ENCODE measurements at regions not wholly inside any gene's neighbourhood (a gene's known extent, or its start where the extent isn't known, plus 50 kb on each side); places are given as distances from the start of the nearest gene placed in this dataset.

DNA sequence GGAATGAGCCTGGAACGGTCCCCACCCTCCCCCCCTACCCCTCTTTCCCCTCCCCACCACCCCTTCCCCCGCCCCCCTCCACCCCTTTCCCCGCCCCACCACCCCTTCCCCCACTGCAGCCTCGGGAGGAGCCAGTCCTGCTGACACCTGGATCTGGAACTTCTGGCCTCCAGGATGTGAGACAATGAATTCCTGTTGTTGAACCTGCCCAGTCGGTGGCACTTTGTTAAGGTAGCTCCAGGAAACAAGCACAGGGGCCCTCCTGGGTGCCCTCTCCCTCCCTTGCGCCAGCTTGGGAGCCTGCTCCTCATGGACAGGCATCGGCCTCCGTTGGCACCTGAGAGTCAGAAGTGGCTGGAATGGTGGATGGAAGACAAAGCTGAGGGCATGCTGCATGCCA, 152.4 kb upstream of the FOXF1 start:
- TF ChIP-seq, protein P1, sequence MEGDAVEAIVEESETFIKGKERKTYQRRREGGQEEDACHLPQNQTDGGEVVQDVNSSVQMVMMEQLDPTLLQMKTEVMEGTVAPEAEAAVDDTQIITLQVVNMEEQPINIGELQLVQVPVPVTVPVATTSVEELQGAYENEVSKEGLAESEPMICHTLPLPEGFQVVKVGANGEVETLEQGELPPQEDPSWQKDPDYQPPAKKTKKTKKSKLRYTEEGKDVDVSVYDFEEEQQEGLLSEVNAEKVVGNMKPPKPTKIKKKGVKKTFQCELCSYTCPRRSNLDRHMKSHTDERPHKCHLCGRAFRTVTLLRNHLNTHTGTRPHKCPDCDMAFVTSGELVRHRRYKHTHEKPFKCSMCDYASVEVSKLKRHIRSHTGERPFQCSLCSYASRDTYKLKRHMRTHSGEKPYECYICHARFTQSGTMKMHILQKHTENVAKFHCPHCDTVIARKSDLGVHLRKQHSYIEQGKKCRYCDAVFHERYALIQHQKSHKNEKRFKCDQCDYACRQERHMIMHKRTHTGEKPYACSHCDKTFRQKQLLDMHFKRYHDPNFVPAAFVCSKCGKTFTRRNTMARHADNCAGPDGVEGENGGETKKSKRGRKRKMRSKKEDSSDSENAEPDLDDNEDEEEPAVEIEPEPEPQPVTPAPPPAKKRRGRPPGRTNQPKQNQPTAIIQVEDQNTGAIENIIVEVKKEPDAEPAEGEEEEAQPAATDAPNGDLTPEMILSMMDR (IDR thresholded peaks at IDR 0.05; ENCODE audit: extremely low read depth, missing control alignments), result no peak

DNA sequence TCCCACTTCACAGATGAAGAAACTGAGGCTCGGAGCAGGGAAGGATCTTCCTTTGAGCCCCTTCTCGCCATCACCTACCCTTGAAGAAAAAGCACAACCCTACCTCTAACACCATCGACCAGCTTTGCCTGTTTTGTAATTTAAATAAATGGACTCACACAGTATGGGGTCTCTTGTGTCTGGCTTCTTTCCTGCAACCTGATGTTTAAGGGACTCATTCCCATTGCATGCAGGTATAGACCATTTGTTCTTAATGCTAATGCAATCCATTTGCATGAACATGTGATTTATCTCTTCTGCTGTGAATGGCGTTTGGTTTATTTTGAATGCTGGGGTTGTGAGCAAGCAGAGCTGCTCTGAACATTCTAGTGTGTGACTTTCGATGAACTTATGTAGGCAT, 150.8 kb upstream of the FOXF1 start:
- TF ChIP-seq, protein P1 (IDR thresholded peaks at IDR 0.05; ENCODE audit: extremely low read depth, missing control alignments), result no peak
- DNase-seq (ENCODE audit: low spot score), result no peak

More for the DNA sequence above, 152.4 kb upstream of the FOXF1 start:
- DNase-seq (ENCODE audit: low spot score), result no peak

DNA sequence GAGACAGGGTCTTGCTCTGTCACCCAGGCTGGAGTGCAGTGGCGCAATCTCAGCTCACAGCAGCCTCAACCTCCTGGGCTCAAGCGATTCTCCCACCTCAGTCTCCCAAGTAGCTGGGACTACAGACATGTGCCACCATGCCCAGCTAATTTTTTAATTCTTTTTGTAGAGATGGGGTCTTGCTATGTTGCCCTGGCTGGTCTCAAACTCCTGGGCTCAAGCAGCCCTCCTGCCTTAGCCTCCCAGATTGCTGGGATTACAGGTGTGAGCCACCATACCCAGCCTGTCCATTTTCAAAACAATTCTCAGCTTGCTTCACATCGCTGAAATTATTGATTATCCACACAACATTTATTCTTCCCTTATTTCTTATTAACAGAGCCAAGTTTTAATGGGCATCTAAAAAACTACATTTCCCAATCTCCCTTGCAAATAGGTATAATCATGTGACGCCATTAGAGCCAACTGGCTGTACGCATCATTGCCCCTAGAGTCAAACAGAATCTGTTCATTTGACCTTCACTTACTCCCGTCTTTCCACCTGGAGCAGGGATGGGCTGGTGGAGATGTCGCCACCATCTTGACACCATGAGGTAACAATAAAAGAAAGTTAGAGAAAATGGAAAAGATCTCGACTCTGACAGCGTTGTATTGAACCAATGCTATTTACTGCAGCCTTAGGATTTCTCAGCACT, 148.0 kb upstream of the FOXF1 start:
- no peak for DNase-seq (ENCODE audit: low spot score)
- TF ChIP-seq, protein P1 (IDR thresholded peaks at IDR 0.05; ENCODE audit: extremely low read depth, missing control alignments), result no peak

DNA sequence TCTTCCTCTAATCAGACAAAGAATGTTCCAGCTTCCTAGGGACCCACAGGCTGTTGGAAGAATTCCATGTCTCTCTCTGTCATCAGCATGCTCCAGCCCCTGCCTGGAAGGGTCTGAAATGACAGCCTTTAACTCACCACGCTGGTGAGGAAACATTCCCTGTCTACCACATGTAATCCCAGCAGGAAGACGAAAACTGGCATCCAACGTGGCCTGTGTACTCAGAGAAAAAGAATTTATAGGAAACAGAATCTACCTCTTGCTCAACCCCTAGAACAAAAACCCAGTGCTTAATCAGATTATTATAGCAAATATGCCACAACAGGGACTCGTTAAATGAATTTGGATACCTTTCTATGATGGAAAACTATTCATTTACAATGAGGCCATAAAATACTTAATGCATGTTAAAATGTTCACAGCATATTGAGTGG, 147.3 kb upstream of the FOXF1 start:
- no peak for DNase-seq (ENCODE audit: low spot score)
- TF ChIP-seq, protein P1 (IDR thresholded peaks at IDR 0.05; ENCODE audit: extremely low read depth, missing control alignments), result no peak

DNA sequence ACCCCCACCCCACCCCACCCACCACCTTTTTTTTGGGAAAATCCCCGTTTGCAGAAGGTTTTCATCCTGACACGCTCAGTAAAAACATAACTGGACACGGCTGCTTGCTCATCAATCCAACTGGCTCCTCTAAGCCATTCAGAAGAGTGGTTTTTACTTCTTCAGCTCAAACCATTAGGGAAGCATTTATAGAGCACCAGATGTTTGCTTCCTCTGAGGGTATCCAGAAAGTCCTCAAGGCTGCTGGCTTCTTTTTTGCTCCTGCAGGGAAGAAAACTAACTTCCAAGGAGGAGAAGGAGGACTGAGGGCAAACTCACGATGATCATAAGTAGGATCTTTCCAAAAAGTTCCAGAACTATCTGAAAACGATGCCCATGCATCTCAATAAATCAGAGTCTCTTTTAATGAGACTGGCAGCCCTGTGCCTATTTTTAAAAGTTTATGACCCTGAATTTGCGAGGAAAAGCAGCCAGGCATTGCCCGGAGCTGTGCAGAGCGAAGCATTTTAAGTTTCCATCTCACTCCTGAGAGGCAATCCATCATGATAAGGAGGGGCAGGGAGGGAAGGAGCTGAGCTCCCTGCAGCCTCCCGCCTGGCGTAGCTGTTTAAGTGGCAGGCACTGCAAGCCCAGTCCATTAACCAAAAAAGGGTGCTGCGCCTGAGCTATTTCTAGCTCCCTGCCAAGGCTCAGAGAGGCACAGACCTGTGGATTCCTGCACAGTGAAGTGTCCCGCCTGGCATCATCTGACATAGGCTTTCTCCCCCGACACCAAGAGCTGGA, 146.3 kb upstream of the FOXF1 start:
- TF ChIP-seq, protein P1 (IDR thresholded peaks at IDR 0.05; ENCODE audit: extremely low read depth, missing control alignments), result no peak
- DNase-seq (ENCODE audit: low spot score), result no peak

DNA sequence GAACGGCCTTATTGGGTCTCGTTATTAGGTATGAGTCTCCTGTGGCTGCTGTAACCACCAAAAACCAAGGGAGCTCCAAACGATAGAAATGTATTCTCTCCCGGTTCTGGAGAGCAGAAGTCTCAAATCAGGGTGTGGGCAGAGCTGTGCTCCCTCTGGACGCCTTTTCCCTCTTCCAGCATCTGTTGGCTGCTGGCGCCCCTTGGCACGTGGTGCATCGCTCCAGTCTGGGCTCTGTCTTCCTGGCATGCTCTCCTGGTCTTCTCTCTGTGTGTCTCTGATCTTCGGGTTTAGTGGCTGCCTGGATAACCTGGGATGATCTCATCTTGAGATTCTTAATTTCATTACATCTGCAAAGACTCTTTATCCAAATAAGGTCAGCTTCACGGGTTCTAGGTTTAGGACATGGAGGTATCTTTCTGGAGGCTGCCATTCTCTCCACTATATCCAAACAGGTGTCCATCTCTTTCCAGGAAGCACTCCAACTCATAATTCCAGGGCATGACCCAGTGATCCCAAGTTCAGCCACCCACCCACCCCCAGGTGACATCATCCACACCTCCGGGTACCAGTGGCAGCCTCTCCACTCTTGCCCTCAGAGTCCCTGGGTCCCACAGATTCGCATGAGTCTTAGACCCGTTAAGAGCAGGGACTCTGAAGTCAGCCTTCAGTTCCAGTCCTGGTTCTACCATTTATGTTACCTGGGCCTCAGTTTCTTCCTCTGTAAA, 145.5 kb upstream of the FOXF1 start:
- no peak for DNase-seq (ENCODE audit: low spot score)
- TF ChIP-seq, protein P1 (IDR thresholded peaks at IDR 0.05; ENCODE audit: extremely low read depth, missing control alignments), result no peak
